Smooth muscle cell of the brain vasculature (primary cell): ENCODE measurements at regions not wholly inside any gene's neighbourhood (a gene's known extent, or its start where the extent isn't known, plus 50 kb on each side); places are given as distances from the start of the nearest gene placed in this dataset.

ENCODE experiments used
- DNase-seq: peaks from one replicate; pipeline ENCODE4 v3.0.0-alpha.2; 2012; ENCODE audit warnings: low read depth, low spot score

- DNase-seq = no peak
These were observed 54.4 kb downstream of the NIBAN1 start for GRCh38 chr1:184919892-184920291.

GRCh38 chr1:184915463-184916090, 58.7 kb downstream of the NIBAN1 start:
- DNase-seq = no peak

DNA sequence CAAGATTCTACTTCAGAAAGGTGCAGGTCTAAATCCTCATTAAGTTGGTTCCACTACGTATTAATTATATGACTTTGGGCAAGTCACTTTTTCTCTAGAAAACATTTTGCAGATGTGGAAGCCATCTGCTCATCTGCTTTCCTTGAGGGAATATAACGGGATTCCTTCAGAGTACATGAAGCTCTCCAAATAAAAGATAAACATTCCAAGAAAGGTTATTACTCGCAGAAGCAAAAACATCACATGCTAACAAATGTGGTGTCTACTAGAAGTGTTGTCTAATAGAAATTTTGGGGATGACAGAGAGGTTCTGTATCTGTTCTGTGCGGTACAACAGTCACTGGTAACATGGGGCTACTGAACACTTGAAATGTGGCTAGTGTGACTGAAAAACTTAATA, 60.2 kb downstream of the NIBAN1 start:
- no peak for DNase-seq

- no peak for DNase-seq
These were observed 61.9 kb downstream of the NIBAN1 start for GRCh38 chr1:184912392-184912791.

DNA sequence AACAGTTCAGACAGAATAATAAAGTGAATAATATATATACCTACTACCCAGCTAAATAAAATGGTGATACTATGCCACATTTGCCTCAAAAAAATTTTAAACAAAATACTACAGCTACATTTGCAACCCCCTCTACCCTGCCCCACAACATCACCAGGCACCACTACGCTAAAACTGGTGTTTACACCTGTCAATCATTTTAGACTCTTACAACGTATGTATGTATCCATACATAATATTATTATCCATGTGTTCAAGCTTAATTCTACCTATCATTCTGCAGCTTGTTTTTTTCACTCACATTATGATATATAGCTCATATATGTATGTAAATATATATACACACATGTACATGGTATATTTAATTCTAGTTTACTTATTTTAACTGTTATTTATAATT, 62.5 kb downstream of the NIBAN1 start:
- no peak for DNase-seq

- DNase-seq = no peak
These were observed 63.1 kb downstream of the NIBAN1 start for GRCh38 chr1:184911103-184911745.

DNA sequence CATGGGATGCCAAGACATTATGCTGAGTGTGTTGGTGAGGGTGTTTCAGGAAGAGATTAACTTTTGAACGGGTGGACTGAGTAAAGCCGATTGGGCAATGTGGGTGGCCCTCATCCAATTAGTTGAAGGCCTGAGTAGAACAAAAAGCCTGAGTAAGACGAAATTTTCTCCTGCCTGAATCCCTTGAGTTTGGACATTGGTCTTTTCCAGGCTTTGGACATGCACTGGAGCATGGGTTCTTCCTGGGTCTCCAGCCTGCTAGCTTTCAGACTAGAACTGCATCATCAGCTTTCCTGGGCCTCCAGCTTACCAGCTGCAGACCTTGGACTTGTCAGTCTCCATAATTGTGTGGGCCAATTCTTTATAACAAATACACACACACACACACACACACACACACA, 63.6 kb downstream of the NIBAN1 start:
- no peak for DNase-seq

- DNase-seq = no peak
These were observed 64.3 kb downstream of the NIBAN1 start for GRCh38 chr1:184910005-184910404.

DNA sequence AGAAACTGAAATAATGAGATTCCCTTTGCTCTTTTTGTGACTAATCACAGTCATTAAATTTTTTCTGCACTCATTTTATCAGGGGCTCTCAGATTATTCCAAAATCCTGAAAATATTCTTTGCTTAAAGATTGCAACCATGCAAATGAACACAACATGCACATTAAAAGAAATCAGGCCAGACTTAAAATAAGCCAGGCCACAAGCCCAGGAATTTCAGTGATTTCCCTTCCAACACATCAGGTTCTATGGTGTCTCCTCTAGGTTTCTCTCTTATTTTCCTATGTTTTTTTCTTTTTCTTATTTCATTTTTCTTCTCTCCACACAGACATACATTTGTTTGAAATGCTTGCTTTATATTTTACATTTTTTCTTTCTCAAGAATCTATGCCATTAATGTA, 65.3 kb downstream of the NIBAN1 start:
- DNase-seq = no peak

GRCh38 chr1:184908506-184908905, 65.8 kb downstream of the NIBAN1 start:
- no peak for DNase-seq

DNA sequence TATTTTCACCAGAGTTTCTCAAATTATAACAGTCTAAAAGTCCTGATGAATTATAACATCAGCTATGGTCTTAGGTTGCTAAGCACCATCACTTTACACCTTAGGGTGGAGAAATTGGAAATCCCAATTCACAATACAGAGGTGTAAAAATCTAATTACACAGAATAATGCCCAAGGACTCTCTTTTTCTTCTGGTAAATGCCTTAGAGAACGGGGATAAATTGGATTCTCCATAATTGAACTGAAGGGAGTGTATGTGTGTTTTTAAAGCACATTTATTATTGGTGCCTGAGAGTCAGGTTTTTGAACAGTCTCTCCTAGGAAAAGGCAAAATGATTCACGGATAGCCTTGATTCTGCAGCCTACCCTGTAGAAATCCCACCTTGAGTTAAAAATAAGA, 66.8 kb downstream of the NIBAN1 start:
- DNase-seq = no peak

DNA sequence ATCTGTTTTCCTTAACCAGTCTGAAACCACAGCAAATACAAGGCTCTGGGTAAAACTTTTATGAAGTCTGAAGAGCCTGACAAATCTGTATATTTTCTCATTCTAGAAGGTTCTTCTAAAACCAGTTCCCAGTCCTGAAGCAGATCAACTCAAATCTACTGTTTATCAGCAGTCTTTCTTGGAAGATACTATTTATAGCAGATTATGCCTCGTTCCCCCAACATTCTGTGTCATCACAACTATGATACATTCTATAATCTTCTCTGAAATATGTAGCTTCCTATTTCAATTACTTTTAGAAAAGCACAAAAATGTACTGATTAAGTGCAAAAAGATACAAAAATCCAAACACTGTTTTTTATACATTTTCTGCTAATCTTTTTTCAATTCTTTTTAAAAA, 67.5 kb downstream of the NIBAN1 start:
- DNase-seq = no peak

DNA sequence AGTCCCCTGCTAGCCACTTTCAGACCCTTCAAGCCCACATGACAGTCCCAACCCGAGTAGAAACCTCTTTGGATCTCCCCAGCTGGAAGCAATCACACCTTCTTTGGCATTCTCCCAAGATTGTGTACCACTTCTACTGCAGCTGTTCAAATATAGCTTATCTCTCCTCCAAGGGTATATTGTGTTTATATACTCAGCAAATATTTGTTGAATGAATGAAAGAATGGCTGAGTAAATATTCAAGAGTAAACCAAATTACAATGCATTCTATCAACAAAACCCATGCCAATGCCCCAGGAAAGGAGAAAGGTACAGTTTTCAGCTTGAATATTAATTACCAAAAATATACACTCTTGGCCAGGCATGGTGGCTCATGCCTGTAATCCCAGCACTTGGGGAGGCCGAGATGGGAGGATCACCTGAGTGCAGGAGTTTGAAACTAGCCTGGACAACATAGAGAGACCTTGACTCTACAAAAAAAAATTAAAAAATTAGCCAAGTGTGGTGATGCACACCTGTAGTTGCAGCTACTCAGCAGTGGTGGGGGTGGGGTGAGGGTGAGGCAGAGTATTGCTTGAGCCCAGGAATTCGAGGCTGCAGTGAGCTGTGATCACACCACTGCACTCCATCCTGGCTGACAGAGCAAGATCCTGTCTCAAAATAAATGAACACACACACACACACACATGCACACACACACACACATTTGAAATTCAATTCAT, 68.5 kb downstream of the NIBAN1 start:
- no peak for DNase-seq

DNA sequence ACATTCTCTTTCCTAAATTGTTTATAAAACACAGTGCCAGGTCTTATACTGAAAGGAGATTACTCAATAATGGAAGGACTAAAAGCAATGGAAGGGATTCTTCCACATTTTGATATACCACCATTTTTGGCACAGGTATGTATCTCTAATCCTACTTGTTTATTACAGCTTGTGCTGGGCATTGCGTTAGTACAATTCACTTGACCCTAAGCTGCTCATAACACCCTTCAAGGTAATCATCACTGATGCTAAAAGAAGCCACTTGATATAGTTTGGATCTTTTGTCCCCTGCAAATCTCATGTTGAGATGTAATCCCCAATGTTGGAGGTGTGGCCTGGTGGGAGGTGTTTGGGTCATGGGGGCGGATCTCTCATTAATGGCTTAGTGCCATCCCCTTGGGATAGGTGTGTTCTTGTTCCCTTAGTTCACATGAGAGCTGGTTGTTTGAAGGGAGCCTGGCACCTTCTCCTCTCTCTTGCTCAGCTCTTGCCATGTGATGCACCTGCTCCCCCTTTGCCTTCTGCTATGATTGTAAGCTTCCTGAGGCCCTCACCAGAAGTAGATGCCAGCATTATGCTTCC, 71.1 kb downstream of the NIBAN1 start:
- no peak for DNase-seq

- no peak for DNase-seq
These were observed 73.8 kb downstream of the NIBAN1 start for GRCh38 chr1:184900507-184900906.

GRCh38 chr1:184896000-184896399, 78.3 kb downstream of the NIBAN1 start:
- DNase-seq = no peak

GRCh38 chr1:184895086-184895485, 79.2 kb downstream of the NIBAN1 start:
- DNase-seq = no peak

DNA sequence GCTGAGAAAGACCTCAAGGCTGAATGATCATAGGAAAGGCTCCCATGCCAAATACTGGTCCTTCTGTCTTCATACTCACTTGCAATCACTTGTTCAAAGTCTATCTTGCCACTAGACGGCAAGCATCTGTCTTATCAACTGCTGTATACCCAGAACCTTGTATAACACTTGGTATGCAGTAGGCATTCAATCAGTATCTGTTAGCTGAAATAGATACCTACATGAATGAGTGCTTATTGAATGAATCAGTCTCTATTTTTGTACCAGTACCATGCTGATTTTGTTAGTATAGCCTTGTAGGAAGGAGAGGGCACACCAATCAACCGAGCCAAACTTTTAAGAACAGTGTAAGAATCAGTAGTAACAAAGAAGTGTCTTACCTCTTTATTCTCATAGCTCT, 80.6 kb downstream of the NIBAN1 start:
- DNase-seq = no peak

- DNase-seq = no peak
These were observed 82.2 kb downstream of the NIBAN1 start for GRCh38 chr1:184892116-184892515.

- DNase-seq = no peak
These were observed 82.9 kb downstream of the NIBAN1 start for GRCh38 chr1:184891440-184891839.

DNA sequence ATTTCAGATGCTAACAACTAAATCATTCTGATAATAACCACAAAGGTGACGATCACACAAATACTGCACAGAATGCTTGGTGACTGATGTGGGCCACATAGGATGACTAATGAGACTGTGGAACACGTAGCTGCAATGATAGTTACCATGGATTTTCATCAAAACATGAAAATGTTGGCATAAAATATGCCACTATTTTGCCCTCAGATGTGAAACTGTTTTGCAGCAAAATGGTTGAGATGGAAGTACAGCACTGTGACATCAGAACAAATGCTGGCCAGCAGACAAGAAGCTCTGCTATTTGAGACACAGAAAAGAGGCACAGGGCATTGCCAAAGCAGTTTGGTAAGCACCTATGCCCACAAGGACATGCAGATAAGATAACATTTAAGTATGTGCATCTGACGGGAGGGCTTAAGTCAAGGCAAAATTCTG, 83.8 kb downstream of the NIBAN1 start:
- DNase-seq = no peak

DNA sequence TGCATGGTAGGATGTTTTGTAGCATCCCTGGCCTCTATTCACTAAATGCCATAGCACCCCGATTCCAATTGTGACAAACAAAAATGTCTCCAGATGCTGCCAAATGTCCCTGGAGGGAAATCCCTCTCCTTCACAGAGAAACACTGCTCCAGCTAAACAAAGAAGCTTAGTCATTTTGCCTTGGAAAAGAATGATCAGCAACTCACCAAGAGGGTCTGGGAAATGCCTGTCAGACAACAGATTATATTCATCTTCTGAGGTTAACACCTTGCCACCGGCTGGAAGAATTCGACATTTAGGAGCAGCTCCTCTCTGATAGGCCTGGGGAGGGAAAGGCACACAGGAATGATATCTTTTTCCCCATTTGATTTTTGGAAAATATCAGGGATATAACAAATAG, 84.4 kb downstream of the NIBAN1 start:
- DNase-seq = no peak

- DNase-seq = no peak
These were observed 85.1 kb downstream of the NIBAN1 start for GRCh38 chr1:184889166-184889565.
